ENCODE measurements at regions not wholly inside any gene's neighbourhood (a gene's known extent, or its start where the extent isn't known, plus 50 kb on each side); places are given as distances from the start of the nearest gene placed in this dataset.

- intact Hi-C loops (cut with DNase I, micrococcal nuclease) = no loop called here
- TF ChIP-seq, protein P1, sequence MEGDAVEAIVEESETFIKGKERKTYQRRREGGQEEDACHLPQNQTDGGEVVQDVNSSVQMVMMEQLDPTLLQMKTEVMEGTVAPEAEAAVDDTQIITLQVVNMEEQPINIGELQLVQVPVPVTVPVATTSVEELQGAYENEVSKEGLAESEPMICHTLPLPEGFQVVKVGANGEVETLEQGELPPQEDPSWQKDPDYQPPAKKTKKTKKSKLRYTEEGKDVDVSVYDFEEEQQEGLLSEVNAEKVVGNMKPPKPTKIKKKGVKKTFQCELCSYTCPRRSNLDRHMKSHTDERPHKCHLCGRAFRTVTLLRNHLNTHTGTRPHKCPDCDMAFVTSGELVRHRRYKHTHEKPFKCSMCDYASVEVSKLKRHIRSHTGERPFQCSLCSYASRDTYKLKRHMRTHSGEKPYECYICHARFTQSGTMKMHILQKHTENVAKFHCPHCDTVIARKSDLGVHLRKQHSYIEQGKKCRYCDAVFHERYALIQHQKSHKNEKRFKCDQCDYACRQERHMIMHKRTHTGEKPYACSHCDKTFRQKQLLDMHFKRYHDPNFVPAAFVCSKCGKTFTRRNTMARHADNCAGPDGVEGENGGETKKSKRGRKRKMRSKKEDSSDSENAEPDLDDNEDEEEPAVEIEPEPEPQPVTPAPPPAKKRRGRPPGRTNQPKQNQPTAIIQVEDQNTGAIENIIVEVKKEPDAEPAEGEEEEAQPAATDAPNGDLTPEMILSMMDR (IDR thresholded peaks at IDR 0.05) = no peak
- Histone ChIP-seq H3K4me3 (no peak overlapping the region), H3K36me3 (ENCODE audit: low read depth) (no peaks in the 10 kb centered on the region), H3K4me1 (ENCODE audit: low read depth) (no peaks in the 10 kb centered on the region), H3K9me3 (no peaks in the 10 kb centered on the region)
- DNase-seq (no peak), ATAC-seq (no peak)
Measured at GRCh38 chr2:59925321-59925720, 628.1 kb downstream of the BCL11A start.

GRCh38 chr2:59924346-59924745, 629.1 kb downstream of the BCL11A start:
- intact Hi-C loops (cut with DNase I, micrococcal nuclease) = no loop called here
- TF ChIP-seq, protein P1 (IDR thresholded peaks at IDR 0.05) = no peak
- no peak for DNase-seq

DNA sequence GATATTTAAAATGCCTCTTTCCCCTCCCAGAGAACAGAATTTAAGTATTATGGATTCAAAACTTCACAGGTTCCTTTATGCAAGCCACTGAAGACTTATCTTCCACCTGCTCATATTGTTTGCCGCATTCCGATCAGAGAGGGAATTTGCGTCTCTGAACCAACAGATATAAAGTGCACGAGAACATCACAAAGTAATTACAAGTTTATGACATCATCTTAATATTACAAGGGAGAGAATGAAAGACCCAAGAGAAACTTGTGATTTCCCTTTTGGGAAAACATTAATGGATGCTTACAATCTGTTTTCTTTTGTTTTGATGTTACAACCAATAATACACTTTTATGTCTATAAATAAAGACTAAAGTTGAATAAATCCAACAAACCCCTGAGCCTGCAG, 631.0 kb downstream of the BCL11A start:
- intact Hi-C loops (cut with DNase I, micrococcal nuclease) = no loop called here
- H3K9me3 ChIP-seq = no peaks in the 10 kb centered on the region
- no peak overlapping the region for H3K4me3 ChIP-seq
- H3K36me3 ChIP-seq (ENCODE audit: low read depth) = no peaks in the 10 kb centered on the region
- H3K4me1 ChIP-seq (ENCODE audit: low read depth) = no peaks in the 10 kb centered on the region
- no peak for DNase-seq
- TF ChIP-seq, protein P1 (IDR thresholded peaks at IDR 0.05) = no peak
- ATAC-seq = no peak

More at GRCh38 chr2:59924346-59924745, 629.1 kb downstream of the BCL11A start:
- ATAC-seq = no peak
- no peaks in the 10 kb centered on the region for H3K4me1 ChIP-seq (ENCODE audit: low read depth)
- H3K4me3 ChIP-seq = no peak overlapping the region
- no peaks in the 10 kb centered on the region for H3K9me3 ChIP-seq
- no peaks in the 10 kb centered on the region for H3K36me3 ChIP-seq (ENCODE audit: low read depth)

DNA sequence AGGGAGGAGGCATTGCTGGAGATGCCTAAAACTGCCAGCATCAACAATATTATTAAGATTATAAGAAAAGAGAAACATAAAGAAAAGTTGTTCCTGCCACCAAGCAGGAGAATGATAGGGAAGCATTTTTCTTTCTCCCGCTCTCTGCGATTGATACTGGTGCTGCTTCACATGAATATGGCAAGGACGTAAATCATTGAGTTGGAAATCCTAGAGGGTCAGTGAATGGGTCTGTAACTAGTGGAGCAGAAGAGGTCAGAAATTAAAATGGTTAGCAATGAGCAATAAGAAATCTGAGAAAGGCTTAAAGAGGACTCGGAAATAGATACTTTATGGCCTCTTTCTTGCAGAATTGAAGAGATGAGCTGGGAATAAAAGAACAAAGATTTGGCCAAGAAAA, 631.7 kb downstream of the BCL11A start:
- H3K36me3 ChIP-seq (ENCODE audit: low read depth) = no peaks in the 10 kb centered on the region
- DNase-seq (no peak), ATAC-seq (no peak)
- TF ChIP-seq, protein P1 (IDR thresholded peaks at IDR 0.05) = no peak
- H3K4me1 ChIP-seq (ENCODE audit: low read depth) = no peaks in the 10 kb centered on the region
- intact Hi-C loops (cut with DNase I, micrococcal nuclease) = no loop called here
- no peak overlapping the region for H3K4me3 ChIP-seq
- no peaks in the 10 kb centered on the region for H3K9me3 ChIP-seq

DNA sequence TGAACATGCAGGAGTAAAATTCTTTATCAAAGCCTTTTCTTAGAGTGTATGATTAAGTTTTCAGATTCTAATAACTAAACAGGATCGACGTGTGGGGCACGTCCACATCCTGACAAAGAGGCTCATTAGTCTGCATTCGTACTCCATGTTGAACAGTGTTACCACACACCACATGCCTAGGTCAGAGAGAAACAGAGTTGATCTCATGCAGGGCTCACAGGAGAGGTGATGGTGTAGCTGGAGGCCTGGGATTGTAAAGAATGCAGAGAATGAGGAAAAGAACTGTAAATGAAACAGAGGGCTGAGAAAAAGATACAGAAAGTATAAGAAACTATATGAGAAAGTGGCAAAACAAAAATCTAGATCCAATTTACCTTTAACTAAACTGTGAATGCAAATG, 632.5 kb downstream of the BCL11A start:
- Histone ChIP-seq H3K4me1 (ENCODE audit: low read depth) (no peaks in the 10 kb centered on the region), H3K36me3 (ENCODE audit: low read depth) (no peaks in the 10 kb centered on the region), H3K4me3 (no peak overlapping the region), H3K9me3 (no peaks in the 10 kb centered on the region)
- ATAC-seq (no peak), DNase-seq (no peak)
- TF ChIP-seq, protein P1 (IDR thresholded peaks at IDR 0.05) = no peak
- intact Hi-C loops (cut with DNase I, micrococcal nuclease) = no loop called here

GRCh38 chr2:59920307-59920706, 633.1 kb downstream of the BCL11A start:
- intact Hi-C loops (cut with DNase I, micrococcal nuclease) = no loop called here
- H3K36me3 ChIP-seq (ENCODE audit: low read depth) = no peaks in the 10 kb centered on the region
- DNase-seq (no peak), ATAC-seq (no peak)
- H3K4me3 ChIP-seq = no peak overlapping the region
- TF ChIP-seq, protein P1 (IDR thresholded peaks at IDR 0.05) = no peak
- no peaks in the 10 kb centered on the region for H3K4me1 ChIP-seq (ENCODE audit: low read depth)
- H3K9me3 ChIP-seq = no peaks in the 10 kb centered on the region
